NOMO-1 treated with dmso at 0.1 percent for 144 hours (cell line): ENCODE measurements at regions not wholly inside any gene's neighbourhood (a gene's known extent, or its start where the extent isn't known, plus 50 kb on each side); places are given as distances from the start of the nearest gene placed in this dataset.
"Not testable (repeated sequence)": the region's sequence is repeated elsewhere in the genome, so short reads cannot be mapped to it uniquely, and the experiment has no call there.

Experiments used
- DNase-seq: peaks from one replicate; lab custom pipeline; 2025; ENCODE audit not compliant: unreplicated experiment; lab: John Stamatoyannopoulos, UW

DNA sequence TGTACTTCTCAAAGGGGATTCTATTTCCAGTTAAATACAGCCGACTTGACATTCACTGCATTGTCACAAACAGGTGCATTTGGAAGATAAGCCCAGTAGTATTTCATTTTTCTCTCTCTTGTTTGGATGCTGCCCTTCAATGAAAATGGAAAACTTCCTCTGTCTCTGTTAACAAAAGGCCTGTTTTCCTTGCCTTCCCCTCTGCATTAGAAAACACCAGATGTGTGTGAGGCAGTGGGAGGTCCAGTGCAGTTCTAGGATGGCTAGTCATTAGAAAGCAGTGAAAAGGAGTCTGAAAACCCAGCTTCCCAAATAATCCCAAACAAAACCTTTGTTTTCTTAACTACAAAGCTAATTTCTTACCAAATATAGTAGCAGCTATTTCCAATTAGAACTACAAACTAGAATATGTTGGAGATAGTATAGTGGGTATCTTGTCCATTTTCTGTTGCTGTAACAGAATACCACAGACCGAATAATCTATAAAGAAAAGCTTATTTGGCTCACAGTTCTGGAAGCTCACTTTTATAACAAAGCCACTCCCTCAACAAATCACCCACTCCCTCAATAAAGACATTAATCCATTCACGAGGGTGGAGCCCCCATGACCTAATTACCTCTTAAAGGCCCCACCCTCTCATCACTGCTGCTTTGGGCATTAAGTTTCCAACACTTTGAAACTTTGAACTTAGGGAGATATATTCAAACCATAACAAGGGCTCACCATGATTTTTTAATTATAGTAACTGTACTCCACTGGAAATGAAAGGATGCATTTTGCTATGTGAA lies 452.1 kb upstream of the RPS6KA3 start:
- DNase-seq = no peak

DNA sequence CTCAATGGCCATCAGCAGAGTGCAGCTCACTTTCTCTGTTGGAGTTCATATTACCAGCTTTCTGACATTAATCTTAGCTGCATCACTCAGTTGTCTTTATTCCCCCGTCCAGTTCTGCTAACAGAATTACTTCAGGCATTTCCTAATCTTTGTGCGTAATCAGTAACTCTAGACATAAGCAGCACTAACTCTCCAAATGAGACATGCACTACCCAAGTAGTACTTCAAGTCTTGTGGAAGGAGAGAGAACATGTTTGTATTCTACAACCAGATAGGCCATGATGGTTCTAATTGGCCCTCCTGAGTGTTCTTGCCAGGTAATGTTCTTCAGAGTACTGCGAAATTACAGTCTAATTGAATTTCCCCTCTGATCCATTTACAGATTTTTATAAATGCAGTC lies 448.5 kb upstream of the RPS6KA3 start:
- DNase-seq = no peak

DNA sequence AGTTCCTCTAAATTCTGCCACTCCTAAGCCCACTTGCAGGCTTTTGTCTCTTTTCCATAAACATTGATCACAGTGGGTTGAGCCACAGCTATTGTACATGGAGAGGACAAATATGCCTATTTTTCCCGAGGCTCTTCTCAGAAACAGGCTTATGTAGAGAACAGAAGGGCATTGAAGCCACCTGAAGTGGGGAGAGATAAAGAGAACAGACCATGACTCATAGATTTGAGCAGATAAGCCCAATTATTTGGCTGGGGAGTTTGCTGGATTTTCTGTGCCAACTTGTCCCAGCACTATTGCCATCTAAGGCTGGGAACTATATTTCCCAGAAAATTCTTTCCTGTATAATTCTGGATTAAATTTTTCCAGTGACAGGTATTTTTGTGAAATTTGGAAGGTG lies 446.1 kb upstream of the RPS6KA3 start:
- DNase-seq = no peak

DNA sequence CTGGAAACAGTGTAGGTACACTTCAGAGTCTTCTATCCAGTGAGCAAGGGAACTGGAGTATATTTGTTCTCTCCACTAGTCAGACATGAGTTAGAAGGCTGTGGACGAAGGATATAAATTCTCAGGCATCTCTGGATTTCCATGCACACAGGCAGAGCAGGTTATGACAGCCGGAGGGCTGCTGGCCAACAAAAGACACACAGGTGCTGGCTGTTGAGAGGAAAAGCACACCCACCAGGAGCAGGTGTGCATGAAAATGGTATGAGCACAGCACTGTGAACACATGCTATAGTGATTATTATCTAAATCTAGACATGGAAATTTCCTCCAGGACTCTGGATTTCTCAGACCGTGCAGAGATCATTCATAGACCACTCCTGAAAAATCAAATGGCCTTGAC lies 444.7 kb upstream of the RPS6KA3 start:
- no peak for DNase-seq

DNA sequence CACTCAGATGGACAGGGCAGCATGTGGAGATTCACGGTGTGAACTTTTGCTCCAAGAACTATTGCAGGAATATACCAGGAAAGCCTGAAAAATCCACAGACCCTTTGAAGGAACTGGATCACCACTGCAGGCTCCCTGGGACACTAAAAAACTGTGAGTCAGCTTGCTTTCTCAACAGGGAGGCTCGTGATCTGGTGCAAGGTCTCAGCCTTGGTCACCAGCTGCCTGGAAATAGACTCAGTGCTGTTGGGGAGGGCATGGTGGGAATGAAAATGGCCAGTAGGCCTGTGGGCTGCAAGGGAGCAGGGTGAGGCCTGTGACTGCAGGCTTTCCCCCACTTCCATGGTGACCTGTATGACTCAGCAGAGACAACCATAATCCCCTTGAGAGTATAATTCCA lies 426.4 kb upstream of the RPS6KA3 start:
- DNase-seq = no peak

DNA sequence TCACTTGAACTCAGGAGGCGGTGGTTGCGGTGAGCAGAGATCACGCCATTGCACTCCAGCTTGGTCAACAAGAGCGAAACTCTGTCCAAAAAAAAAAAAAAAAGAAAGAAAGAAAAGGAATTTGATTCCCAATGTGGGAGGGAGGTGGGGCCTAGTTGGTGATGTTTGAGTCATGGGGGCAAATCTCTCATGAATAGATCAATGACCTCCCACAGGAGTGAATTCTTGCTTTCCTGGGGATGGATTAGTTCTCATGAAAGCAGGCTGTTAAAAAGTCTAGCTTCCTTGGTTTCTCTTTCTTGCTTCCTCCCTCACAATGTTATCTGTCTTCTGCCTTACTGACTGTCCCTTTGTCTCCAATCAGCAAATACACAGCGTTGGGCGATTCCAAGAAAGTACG lies 419.5 kb upstream of the RPS6KA3 start:
- DNase-seq = no peak

DNA sequence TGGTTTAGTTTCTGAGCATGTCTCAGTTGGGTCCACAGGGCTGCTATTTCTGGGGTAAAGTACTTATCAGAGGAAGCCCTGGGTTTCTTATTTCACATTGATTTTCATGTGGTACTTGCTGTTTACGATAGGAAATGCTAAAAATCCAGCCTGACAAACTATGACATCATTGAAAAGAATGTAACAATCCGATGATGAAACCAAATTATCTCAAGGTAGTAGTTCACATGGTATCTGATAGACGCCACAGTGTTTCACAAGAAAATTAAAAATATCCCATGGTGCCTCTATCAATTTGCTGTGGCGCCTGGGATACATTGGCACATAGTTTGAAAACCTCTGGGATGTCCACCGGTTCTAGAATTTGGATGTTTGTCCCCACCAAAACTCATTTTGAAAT lies 418.9 kb upstream of the RPS6KA3 start:
- DNase-seq = no peak

DNA sequence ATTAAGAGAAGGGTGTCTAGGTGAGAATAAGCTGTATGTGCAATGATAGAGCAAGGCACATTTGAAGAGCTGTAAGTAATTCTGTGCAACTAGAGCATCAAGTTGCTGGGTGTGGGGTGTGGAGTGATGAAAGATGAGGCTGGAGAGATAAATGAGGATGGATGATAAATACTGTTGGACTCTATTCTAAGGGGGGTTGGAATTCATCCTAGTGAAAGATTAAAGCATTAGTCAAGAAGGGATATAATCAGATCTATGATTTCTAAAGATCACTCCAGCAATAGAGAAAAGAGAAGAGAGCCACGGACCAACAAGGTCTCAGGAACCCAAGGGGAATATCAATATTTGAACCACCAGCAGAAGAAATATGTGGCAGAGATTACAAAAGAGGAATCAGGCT lies 415.0 kb upstream of the RPS6KA3 start:
- no peak for DNase-seq

DNA sequence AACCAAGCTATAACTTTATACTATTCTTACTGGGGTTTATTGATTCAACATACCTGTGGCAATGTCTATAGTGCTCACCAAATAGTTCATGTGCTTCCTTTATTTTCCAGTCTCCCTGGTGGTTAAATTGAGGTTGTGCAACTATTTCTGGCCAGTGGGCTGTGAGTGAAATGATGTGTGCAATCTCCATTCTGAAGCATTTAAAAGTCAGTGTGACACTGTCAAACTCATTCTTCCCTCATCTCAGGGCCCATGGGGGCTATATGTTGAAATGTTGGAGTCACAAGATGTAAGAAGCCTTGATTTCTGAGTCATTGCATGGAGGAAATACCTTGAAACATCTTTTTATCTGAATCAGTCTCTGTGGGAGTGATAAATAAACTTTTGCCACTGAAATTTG lies 414.3 kb upstream of the RPS6KA3 start:
- no peak for DNase-seq

DNA sequence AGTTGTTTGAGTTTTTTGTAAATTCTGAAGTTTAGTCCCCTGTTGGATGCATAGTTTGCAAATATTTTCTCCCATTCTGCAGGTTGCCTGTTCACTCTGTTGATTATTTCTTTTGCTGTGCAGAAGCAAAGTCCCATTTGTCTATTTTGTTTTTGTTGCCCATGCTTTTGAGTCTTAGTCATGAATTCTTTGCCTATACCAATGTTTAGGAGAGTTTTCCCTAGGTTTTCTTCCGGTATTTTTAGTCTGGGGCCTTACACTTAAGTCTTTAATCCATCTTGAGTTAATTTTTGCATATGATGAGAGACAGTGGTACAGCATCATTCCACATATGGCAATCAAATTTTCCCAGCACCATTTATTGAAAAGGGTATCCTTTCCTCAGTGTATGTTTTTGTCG lies 405.8 kb upstream of the RPS6KA3 start:
- DNase-seq = no peak

DNA sequence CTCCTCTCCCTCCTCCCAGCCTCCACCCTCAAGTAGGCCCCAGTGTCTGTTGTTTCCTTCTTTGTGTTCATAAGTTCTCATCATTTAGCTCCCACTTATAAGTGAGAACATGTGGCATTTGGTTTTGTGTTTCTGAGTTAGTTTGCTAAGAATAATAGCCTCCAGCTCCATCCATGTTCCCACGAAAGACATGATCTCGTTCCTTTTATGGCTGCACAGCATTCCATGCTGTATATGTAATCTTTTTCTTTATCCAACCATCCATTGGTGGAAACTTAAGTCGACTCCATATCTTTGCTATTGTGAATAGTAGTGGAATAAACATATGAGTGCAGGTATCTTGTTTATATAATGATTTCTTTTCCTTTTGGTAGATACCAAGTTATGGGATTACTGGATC lies 405.0 kb upstream of the RPS6KA3 start:
- not testable (repeated sequence) for DNase-seq

DNA sequence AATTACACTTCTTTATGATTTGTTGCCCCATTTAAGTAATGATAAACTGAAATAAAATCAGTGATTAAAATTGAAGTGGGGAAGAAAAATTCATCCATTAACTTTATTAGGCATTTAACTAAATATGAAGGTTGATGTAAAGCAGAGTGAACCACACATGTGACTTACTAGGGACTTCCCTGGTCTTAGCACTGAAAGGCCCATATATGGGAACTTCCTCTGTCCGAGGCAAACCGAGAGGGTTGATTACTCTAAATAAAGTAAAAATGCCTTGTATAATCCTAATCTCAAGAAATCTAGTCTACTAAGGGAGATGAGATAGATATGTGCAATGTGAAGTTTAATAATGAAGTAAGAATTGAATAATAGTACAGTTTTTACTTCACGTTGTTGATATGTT lies 403.9 kb upstream of the RPS6KA3 start:
- DNase-seq = no peak

DNA sequence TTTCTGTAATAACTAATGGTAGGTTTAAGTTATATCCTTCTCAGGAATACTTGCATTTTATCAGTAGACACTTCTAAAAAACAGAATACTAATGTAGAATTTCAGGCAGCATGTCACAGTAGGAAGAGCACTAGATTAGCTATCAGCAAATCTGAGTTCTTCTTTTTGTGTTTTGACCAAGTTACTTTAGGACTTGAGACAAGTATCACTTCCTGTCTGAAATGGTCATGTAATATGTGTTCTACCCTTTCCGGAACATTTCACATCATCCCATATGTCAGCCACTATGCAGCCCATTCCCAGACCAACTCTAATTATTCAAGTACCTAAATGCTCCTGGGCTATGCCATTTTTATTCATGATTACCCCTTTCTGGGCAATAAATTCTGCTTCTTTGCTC lies 401.8 kb upstream of the RPS6KA3 start:
- DNase-seq = no peak

DNA sequence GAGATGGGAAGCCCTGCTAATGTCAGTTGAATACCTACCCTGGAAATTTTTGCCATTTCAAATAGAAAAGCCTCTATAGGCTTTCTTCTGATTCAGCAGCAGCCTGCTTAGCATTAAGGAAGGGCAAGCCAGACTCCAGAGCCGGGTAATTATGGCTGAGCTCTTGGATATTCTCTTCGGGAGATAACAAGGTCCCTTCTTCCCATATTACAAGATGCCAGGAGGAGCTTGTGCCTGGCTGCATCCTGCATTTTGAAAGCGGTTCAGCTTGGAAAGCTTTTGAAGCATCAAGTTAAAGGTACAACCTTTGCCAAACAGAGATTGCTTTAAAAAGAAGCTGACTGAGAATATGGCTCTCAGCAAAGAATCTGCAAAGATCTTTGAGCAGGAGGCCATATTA lies 399.6 kb upstream of the RPS6KA3 start:
- DNase-seq = no peak

DNA sequence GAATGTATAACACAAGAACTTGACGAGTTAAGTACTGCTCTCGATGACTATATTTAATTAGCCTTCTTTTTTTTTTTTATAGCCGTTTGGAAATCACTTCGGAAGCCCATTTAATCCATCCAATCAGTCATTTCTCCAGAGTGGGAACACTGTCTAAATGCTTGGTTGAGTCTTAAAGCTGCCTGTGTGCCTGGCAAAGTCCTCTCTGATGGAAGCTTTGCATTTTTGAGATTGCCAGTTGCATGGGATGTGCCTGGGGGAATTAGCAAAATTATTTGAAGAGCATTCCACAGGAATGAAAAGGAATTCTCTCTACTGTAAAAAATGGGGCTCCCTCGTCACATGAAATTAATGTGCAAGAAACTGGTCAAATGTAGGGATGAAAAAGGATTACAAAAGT lies 398.8 kb upstream of the RPS6KA3 start:
- no peak for DNase-seq

DNA sequence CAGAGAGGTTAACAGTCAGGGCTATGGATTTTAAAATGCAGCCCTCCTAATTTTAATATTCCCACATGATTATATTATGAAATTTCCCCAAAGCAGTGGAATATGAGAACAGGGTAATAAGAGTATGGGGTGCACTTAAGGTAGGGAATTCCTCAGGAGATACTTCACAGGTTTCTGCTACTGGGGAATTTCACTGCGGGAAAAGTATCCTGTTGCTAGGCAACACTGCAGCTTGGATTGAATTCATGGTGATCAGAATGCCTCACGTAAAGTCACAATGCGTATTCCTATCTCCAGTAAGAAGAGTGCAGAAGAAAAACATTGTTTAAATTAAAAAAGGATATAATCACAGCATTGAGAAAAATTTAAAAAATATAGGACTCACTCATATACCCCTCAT lies 398.1 kb upstream of the RPS6KA3 start:
- no peak for DNase-seq

DNA sequence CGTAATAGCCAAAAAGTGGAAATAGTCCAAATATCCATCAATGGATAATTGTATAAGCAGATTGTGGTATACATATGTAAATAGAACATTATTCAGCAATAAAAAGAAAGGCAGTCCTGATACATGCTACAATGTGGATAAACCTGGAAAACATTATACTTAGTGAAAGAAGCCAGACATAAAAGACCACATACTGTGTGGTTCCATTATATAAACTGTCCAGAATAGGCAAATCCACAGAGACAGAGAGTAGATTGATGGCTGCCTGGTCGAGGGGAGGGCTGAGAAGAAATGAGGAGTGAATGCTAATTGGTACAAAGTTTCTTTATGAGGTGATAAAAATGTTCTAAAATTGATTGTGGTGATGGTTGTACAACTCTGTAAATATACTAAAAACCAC lies 397.4 kb upstream of the RPS6KA3 start:
- no peak for DNase-seq

DNA sequence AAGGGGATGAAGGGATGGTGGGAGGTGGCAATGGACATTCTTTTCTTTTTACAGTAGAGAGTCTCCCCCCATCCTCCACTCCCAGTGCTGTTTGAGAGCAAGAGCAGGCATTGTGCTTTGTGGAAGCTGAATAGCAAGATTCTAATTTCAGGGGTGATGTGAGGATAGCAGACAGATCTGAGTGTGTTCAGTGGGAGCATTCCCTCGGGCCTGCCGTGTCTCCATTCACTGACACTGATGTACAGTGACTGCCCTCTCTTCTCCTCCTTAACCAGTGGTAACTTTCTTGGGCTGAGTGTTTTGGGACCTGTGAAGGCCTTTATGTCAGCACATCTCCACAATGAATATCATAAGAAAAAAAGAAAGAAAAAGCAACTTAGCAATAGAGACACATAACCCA lies 396.6 kb upstream of the RPS6KA3 start:
- no peak for DNase-seq

DNA sequence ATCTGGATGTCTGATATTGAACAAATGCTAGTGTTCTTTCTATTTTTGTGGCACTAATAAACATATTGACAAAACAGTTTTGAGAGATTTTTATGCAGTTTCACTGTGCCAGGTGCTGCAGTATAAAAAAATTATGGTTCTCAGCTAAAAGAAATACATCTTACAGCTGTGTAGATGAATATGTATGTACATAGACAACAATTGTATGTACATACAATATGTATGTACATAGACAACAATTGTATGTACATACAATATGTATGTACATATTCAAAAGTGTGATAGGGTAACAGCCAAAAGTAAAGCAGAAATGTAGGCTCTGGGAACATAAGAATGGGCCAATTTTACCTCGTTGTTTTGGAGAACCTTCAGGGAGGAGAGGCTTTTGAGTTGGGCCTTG lies 390.0 kb upstream of the RPS6KA3 start:
- DNase-seq = no peak

DNA sequence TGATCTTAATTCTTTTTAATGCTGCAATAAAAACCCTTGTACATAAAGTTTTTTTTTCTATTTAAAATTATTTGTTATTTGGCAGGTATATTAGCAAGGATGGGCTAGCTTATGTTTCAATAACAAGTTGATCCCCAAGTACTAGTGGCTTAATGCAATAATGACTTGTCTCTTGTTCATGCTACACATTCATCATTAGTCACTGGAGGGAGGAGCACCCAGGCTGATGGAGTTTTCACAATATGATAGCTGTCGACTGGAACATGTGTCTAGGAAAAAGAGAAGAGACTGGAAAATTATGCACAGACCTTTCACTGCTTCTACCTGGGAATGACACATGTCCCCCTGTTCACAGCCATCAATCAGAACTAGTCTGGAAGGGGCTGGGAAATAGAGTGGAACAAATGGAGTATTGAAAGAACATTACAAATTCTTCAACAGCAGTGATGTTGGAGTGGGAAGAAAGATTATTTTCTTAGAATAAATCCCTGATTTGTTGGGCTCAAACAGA lies 387.9 kb upstream of the RPS6KA3 start:
- no peak for DNase-seq

DNA sequence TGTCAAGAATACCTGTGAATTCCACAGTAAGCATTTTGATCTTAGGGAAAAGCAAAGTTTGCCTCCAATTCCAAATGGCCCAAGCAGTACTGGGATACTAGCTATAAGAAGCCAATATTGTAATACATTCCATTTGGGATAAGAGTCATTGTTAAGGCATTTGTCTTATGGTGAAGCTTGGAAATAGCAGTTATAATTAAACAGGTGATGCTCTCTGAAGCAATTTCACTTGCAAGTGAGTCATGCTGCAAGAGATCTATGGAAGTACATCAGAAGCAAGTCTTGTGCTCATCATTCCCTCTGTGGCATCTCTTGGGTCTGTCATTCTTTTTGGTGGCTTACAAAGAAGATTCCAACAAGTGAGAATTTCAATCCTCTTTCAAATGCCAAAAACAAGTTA lies 386.4 kb upstream of the RPS6KA3 start:
- DNase-seq = no peak

DNA sequence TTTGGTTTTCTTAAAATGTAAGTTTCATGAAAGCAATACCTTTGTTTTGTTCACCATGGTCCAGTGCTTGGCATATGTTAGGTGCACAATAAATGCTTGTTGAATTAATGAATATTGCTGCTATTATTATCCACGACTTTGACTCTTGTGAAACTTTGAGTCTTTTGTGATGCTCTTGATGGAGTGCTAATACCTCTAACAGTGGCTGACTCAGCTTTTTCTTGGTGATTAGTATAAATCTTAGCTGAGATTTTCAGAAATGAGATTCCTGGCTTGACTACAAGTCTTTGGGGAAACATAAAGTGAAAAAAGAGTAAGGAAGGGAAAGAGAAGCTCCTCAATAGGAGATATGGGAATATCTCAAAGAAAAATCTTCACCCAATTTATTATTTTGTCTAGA lies 375.2 kb upstream of the RPS6KA3 start:
- DNase-seq = no peak

DNA sequence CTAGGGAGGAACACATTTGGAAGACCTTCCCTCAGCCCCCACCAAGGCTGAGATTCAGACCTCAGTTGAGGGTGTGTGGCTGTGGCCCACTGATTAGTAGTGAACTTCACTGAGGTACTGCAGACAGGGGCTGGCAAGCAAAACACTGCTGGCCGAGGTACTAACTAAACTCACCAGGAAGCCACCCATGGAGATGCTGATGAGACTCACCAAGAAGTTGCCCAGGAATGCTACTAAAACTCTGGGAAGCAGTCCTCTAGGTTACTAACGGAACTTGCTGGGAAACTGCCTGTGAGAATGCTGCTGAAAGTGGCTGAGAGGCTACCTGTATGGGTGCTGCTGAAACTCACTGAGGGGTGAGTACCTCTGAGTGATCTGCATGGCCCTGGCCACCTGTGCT lies 372.4 kb upstream of the RPS6KA3 start:
- DNase-seq = no peak
